SW 1271 (cell line): ENCODE measurements at regions not wholly inside any gene's neighbourhood (a gene's known extent, or its start where the extent isn't known, plus 50 kb on each side); places are given as distances from the start of the nearest gene placed in this dataset.
A peak's percentile ranks its signal among the peaks of the same experiment; 100 is the strongest.

Source experiments
- DNase-seq, 2 experiments: peaks; one replicate each; lab custom pipeline; 2025; lab: John Stamatoyannopoulos, UW

DNA sequence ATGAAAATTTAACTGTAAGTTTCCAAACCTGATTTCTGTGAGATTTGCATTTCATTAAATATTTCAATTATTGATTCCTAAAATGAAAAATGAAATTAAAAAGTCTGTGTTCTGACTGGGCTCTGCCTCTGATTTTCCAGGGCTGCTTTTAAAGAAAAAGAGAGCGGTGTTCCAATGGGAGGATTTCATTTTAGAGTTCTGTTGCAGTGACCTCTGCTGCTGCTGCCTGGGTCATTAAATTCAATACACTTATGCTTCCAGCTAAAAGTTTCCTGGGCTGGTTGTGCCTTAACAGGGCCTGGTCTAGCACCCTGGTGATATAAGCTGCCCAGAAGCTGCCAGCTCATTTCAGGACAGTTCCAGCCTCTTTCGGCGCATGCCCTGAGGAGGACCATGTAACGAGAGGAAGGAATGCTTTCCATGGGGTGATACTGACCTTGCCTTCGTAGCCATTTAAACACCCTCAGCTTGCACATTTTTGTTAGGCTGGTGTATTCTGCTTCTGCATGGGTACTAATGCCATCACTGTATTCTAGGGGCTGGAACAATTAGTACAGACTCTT, 93.3 kb downstream of the TMEM174 start:
- DNase-seq: no peak

DNA sequence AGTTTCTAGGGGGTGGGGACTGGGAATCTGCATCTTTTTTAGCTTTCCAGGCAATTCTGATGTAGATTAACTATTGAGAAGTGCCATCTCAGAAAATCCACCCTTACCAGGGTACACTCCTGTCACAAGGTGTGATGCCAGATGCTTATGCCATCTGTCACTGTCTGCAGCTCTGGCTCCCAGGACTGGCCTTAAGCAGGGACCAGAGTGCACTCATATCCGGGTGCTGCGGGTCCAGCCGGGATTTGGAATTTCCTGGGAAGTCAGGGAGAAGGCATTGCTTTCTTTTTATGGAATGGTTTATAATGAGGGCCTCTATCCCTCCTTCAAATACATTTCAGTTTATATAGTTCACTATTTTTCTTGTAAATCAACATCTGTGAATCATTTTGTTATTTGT, 92.6 kb downstream of the TMEM174 start:
- no peak for DNase-seq

DNA sequence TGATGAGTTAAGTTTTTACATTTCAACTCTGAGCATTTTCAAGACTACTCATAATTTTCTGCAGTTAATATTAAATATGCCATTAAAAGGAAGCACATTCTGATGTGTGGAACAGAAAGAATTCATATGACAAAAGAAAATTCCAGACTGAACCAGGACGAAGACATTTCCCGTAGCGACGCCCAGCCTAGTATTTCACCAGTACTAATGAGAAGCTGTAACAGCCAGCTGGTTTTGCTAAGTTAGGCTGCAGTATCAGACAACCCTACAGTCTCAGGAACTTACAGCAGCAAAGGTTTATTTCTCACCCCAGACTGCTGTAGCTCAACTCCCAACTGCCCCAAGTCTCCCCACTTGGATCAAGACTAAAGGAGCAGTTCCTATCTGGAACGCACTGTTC, 91.6 kb downstream of the TMEM174 start:
- DNase-seq: no peak

DNA sequence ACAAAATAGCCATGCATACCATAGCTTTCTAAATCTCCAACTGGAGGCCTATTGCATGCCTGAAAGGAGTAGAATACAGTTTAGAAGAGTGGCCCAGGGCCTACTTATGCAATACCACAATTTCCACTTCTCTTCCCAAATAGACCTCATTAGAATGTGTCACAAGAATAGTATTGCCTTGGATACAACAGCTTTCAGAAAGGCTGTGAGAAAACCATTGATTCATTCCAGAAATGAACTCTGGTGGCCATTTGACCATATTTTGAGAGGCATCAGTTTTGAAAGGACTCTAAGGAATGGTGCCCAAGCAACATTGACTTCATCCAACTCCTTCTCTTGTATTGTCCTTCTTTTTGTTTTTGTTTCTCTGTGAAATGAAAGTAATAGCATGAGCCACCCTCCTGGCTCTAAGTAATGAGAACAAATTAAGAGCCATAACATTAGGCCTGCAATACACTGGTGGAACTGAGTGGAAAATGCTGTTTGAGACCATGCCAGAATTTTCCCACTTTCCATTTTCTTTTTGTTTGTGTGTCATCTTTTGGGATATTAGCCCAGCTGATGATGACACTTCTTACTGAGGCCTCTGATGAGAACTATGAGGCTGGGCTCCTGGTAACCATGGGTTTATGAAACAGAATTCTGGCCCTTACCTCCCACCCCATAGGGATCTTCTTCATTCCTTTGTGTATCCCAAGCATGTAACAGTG, 90.2 kb downstream of the TMEM174 start:
- no peak for DNase-seq

DNA sequence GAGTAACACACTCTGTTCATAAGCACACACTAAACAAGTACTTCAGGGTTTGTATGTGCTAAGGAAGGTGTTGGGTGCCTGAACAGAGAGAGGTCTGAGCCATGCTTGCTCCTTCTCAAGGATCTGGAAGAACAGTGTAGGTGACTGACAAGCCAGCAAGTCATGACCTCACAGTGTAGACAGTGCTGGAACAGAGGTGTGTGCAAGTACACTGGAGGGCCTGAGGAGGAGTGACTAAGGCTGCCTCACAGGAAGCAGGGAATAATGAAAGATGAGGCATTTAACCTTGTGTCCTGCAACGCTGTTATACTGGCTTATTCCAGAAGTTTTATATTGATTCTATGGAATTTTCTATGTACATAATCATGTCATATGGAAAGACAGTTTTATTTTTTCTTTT, 83.9 kb downstream of the TMEM174 start:
- no peak for DNase-seq

DNA sequence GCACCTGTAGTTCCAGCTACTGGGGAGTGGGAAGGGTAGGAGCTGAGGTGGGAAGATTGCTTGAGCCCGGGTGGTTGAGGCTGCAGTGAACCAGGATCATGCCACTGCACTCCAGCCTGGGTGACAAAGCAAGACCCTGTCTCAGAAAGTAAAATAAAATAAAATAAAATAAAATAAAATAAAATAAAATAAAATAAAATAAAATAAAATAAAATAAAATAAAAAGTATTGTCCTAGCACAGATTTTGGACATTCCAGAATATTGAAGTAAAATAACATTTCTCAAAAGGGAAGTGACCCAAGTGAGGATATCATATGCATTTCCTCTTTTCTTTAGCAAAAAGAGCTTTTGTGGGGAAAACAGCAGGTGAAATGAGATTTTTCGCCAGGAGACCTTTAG, 83.5 kb downstream of the TMEM174 start:
- no peak for DNase-seq

DNA sequence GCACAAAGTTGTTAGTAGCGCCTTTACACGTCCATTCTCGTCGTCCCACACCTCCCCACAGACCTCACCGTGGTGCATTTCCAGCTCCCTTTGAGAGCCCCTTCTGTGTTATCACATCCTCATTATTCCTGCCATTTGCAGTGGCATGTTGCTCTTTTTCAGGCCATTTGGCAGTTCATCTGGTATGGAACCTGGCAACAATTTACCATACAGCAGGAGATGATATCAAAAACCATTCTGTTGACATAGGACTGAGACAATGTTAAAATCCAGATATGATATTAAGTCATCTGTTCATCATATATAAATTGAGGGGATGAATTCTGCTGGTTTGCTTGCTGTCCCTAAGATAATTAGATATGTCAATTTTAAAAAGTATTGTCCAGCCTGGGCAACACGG, 83.0 kb downstream of the TMEM174 start:
- DNase-seq: no peak

DNA sequence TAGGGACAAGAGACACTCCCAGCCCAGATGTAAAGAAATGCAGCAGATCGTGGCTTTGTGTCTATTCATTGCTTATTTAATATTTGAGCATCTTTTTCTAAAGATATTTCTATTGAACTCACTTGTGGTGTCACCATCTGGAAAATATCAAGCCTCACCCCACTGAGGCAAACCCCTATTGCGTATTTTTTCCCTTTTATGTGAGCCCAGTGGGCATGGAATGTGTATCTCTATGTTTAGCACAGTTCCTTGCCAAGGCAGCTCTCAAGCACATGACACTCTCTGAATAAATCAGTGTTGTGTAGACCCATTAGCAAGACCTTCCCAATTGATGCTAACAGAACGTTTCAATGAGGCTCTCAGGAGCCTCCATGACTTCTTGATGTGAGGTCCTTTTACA, 81.6 kb downstream of the TMEM174 start:
- DNase-seq: no peak

DNA sequence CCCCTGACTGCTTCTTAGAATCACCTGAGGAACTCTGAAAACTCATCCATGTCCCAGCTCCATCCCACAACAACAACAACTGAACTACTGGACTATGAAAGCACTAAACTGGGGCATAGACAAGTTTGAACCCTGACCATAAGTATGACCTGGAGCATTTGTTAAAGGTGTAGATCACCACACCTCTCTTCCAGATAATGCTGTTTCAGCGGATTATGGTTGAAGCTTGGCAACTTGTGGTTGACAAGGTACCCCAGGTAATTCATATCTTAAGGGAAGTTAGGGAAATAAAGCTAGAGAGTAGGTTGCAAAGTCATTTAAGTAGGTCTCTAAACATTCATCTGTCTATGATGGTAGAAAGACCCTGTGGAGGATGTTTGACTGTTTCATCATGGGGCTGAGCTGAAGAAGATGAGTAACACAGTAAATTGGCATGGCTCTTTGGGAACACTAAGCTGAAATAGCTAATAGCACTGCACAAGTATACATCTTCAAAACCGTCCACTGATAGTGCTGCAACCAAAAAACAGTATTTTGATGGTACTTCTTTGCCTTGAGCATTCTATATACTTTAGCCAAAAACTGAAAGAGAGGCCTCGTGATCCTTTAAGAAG, 80.2 kb downstream of the TMEM174 start:
- no peak for DNase-seq

DNA sequence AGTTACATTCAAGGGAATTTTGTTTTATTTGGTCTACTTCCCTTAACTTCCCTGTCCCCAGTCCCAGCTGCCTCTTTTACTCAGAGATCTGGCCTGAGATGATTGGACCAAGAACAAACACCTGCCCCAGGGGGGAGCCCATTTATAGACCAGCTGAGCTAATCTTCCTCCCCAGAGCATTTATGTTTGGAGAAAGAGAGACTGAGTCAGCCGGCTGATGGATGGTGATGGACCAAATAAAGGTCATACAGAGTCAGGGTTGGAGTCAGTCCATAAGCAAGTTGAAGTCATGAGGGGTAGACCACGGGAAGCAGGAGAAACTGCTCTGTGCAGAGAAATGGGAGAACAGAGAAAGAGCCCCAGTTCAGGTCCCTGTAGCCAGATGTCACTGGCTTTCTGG, 77.7 kb downstream of the TMEM174 start:
- no peak for DNase-seq

DNA sequence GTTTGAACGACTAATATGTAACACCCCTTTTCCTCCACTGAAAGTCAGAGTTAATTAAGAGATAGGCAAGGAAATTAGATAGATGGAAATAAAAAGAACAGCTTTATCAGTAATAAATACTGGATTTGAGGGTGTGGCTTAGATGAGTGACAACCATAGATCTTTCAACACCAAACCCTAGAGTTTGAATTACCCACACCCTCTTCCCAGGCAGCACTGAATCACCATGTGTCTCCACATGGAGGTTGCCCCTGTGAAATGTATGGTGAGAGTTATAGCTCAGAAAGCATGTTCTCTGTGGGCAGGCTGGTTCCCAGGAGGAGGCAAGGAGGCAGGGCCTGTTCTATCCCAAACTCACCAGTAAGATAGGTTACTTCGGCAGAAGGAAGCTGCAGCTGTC, 69.7 kb downstream of the TMEM174 start:
- peak in 1 of 2 experiments; percentile 7 for DNase-seq

DNA sequence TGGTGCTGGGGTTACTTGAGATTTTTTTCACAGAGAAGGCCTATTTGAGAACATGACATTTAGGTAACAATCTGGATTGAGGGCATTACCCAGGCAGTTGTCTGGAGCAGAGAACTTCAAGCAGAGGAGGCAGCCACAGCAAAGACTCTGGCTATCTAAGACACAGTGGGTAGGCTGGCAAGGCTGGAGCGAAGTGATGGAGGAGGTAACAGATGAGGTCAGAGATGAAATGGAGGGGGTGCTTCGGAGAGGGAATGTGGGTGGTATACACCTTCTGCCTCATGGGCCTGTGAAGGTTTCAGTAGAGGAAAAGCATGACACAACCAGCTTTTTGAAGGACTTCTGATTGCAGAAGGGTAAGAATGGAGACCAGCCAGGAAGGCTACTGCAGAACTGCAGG, 65.9 kb downstream of the TMEM174 start:
- DNase-seq: no peak

DNA sequence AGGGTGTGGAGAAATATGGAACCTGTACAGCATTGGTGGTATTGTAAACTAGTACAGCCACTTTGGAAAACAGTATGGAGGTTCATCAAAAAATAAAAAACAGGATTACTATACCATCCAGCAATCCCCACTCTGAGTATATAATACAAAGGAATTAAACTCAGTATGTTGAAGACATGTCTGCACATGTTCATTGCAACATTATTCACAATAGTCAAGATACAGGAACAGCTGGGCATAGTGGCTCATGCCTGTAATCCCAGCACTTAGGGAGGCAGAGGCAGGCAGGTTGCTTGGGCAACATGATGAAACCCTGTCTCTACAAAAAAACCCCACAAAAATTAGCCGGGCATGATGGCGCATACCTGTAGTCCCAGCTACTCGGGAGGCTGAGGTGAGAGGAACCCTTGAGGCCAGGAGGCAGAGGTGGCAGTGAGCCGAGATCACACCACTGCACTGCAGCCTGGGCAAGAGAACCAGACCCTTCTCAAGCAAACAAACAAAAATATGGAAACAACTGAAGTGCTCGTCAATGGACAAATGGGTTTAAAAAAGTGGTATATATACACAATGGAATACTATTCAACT, 63.6 kb downstream of the TMEM174 start:
- no peak for DNase-seq

DNA sequence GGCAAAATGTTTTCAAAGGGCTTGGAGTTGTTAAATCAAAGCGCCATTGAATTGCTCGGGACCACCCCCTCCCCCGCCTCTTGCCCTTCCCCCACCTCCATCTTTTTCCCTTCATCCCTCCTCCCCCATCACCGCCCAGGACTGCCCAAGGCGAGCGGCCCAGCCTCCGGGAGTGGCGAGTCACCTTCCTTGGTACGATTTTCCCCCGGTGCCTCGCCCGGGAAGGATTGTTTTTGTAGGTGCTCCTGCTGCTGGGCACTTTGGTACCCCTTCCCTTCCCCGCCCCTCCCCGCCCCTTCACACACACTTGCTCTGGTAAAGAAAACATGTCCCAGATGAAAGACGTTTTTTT, 61.2 kb downstream of the TMEM174 start:
- DNase-seq: no peak

DNA sequence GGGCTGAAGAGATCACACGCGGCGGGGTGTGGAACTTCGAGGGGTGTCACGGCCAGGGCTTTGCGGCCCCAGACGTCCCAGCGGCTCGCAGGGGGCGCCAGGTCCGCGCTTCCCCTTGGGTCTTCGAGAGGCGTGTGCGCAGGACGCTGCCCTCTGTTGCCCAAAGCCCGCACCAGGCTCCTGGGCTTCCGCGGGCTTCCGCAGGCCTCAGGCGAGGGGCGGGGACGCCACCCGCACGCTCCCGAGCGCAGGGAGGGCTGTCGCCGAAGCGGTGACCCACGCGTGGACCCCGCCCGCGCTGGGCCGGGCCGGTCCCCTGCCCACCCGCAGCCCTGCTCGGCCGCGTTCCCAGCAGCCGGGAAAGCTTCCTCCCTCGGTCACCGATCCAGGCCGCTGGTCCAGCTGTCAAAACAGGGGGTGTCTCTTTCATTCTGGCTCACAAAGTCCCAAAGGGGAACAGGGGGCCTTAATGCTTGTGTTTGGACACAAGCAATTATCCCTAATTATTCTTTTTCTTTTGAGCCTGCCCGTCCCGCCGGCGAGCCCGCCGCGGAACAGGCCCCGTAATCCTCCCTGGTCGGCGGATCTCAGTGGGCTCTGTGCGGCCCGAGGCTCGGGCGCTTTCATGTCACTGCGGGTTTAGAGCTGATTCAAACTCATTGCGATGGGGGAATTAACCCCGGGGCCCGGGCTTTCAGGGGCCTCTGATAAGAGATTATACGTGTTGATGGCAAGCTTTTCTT, 60.6 kb downstream of the TMEM174 start:
- DNase-seq: no peak

DNA sequence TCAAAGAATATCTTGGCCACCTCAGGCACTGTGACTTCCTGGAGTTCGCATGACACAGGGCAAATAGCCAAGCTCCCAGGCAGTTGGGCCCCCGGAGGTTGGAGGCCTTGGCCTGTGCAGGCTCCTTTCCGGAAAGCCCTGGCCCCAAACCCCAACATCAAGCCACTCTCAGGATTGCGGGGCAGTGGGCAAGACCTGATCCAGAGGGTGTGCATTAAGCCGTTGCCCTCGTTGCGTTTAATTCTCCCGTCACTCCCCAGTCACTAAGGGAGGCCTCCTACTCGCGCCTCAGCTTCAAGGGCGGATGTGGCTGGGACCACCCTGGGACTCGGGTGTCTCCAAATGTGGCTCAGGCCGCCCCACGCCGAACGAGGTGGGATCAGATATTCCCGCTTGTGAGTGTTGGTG, 60.1 kb downstream of the TMEM174 start:
- no peak for DNase-seq

DNA sequence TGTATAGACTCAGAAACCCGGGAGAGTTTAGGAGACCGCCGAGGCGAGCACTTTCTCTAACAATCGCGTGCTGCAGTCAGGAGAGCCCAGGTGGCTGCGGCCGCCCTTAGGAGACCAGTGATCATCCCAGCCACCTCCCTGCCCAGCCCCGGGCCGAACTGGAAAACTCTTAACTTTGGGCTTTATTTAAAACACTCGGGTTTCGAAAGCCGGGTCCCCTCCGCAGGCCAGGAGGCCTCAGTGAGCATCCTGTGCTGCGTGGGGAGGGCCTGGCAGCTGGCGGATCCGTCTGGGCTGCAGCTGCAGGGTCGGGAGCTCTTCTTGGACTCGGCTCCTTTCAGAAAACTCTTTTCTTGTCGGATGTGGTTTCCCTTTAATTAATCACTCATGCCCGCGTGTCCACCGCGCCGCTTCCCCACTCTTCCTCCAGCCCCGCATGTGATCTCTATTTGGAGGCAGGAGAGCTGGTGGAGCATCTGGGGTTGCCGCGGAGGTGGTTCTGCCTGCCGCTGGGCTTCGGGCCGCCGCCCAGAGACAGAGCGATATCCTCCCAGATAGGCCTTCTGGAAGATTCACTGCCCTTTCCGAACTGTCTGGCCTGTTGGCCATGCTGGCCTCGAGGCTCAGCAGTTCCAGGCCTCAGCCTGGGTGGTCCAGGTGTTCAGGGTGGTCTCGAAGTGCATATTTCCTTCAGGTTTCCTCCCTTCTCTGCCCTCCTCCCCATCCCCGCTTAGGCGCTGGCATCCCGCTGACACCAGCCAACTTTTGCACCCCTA, 59.5 kb downstream of the TMEM174 start:
- no peak for DNase-seq

DNA sequence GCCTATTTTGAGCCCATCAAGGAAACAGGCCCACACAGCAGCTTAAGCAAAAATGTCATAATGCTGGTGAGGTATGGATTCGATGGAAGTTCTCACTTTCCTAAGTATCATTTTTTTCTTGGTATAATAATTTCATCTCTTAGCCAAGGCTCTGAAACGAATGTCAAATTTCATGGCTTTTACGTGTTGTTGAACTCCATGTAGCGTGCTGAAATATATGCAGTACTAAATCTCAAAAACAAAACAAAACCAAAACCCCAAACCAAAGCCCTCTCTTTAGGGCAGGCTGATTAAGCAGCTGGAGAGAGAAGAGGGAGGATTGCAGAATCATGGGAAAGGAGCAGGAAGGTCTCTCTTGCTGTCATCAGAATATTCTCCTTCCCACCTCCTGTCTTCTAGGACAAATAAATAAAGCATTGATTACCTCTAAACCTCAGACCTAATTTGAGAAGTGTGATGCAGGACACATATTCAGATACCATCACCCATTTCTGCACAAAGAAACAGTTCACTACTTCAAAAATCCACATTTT, 58.3 kb downstream of the TMEM174 start:
- DNase-seq: no peak

DNA sequence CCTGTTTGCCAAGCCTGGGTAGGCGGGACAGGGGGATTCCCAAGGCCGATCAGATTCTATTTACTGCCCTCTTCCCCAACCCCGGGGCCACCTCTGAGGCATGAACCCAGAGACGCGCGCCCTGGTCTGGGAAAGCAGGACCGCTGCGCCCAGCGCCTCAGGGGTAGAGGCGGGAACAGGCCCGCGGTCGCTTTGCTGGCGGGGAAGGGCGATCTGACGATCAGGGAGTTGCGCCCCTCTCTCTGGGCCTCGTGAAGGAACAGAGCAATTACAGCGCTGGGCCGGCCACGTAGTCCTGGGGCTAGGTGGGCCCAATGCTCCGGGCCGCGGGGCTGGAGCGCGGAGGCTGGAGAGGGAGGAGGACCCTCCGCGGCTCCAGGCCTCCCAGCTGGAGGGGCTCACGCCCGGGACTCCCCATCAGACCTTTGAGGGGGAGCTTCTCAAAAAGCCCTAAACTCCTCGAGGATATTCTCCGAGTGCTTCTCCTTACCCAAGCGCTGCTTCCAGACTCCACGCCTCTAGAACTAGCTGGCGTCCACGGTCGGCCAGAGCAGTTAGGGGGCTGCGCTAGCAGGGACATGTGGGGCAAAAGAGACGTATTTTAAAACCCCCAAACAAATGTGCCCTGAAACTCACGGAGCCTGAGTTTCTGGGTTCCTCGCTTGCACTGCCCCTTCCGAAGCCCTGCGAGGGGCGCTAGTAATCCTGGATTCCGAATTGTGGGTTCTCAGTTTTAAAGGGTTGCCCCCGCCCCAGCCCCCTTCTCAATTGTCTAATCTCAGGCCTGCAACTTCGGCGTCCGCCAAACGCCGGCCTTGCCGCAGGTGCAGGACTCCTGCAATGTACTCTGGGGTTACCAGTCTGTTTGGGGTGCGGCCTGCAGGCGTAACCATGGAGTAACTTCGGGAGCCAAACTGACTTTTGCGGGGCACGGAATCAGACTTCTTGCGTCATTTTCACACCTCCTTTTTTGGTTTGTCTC, 57.6 kb downstream of the TMEM174 start:
- DNase-seq: no peak

DNA sequence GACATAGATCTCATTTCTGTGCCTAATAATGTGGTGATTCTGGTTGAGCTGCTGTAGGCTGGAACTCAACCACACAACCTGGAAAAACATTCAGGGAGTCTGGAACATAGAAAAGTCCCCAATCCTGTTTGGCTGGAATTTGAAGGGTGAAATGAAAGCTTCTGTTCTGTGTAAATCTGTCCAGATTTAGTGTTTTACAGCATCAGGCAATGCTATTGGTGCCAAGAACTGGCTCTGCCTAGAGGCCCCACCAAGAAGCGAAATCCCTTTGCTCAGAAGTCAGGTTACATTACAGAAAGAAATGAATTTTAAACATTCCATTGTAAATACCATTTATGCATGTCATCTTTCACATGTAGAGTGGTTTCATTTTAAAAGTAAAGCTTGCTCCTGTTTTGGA, 56.3 kb downstream of the TMEM174 start:
- no peak for DNase-seq

DNA sequence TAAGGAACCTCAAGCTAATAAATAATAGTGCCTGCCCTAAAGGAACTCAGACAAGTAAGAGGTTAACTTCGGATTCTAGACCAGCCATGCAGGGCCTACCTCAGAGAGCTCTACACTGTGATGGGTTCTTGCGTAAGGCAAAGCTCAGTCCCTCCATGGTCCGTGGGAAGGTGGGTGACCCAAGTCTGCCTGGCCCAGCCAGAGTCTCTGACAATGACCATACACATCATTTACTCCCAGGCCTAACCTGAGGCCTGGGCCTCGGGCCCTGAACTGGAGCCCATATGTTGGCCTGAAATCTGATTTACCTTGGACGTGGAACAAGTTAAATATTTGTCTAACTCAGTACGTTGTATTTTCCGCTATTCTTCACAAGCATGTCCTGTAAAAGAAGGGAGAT, 55.1 kb downstream of the TMEM174 start:
- DNase-seq: no peak
